SK-N-SH (cell line): ENCODE measurements at regions not wholly inside any gene's neighbourhood (a gene's known extent, or its start where the extent isn't known, plus 50 kb on each side); places are given as distances from the start of the nearest gene placed in this dataset.

Source experiments
- CTCF ChIA-PET: fragments of 300-600, 350-600 bp; formaldehyde crosslinking; extraction: SDS; loops from one replicate; lab custom pipeline; 2021; lab: Yijun Ruan, JAX
- POLR2A ChIA-PET: fragments of 350-600 bp; sonication (Branson Sonifier 250); formaldehyde crosslinking; extraction: SDS; loops from one replicate; lab custom pipeline; 2020; ENCODE audit warnings: antibody characterized with exemption, inconsistent platforms; lab: Yijun Ruan, JAX
- DNase-seq: peaks from one replicate; pipeline ENCODE4 v3.0.0; 2012
- H2AFZ ChIP-seq: fragments of 200-600 bp; sonication (generic); 2 replicates; pipeline ENCODE4 v1.8.1; 2016; ENCODE audit warnings: antibody characterized with exemption, mild to moderate bottlenecking, low read depth
- H3F3A ChIP-seq: fragments of 200-600 bp; sonication (generic); replicated peaks from 2 replicates; pipeline ENCODE3; 2016; ENCODE audit warnings: antibody characterized with exemption, mild to moderate bottlenecking; ENCODE audit not compliant: insufficient read depth
- H3K27ac ChIP-seq, 2 experiments: fragments of 200-500 bp in 1 of 2; fragments of 200-600 bp in 1 of 2; sonication (Bioruptor generic) in 1 of 2; sonication (generic), shearing (Covaris generic) in 1 of 2; 2 replicates each; pipeline versions ENCODE4 v1.5.1 to v1.6.1; 2014 to 2016; ENCODE audit warnings: low read depth in 2 of 2, inconsistent platforms in 1 of 2, low read length in 1 of 2, mild to moderate bottlenecking in 1 of 2, mixed read lengths in 1 of 2
- H3K27me3 ChIP-seq: fragments of 200-600 bp; sonication (generic), shearing (Covaris generic); 2 replicates; pipeline ENCODE4 v1.6.1; 2016; ENCODE audit warnings: mixed run types; ENCODE audit not compliant: insufficient read depth
- H3K36me3 ChIP-seq, 2 experiments: fragments of 200-500 bp in 1 of 2; fragments of 200-600 bp in 1 of 2; sonication (Bioruptor generic) in 1 of 2; sonication (generic) in 1 of 2; replicated peaks in 1 of 2; 2 replicates each; pipeline versions ENCODE3 to v1.5.1; 2014 to 2016; ENCODE audit warnings: low read length in 1 of 2, mild to moderate bottlenecking in 1 of 2; ENCODE audit not compliant: insufficient read depth in 2 of 2, control insufficient read depth in 1 of 2
- H3K4me1 ChIP-seq, 2 experiments: fragments of 200-500 bp in 1 of 2; fragments of 200-600 bp in 1 of 2; sonication (Bioruptor generic) in 1 of 2; sonication (generic), shearing (Covaris generic) in 1 of 2; 2 replicates each; pipeline versions ENCODE4 v1.5.1 to v1.6.1; 2014 to 2016; ENCODE audit warnings: low read depth in 1 of 2, low read length in 1 of 2, mixed run types in 1 of 2; ENCODE audit not compliant: insufficient read depth in 2 of 2, control insufficient read depth in 1 of 2
- H3K4me2 ChIP-seq: fragments of 200-600 bp; sonication (generic), shearing (Covaris generic); 2 replicates; pipeline ENCODE4 v1.6.1; 2017; ENCODE audit warnings: mixed run types
- H3K4me3 ChIP-seq, 2 experiments: fragments of 200-500 bp in 1 of 2; fragments of 200-600 bp in 1 of 2; sonication (Bioruptor generic) in 1 of 2; sonication (generic), shearing (Covaris generic) in 1 of 2; 2 replicates each; pipeline versions ENCODE4 v1.5.1 to v1.8.1; 2014 to 2016; ENCODE audit warnings: low read depth in 2 of 2, inconsistent platforms in 1 of 2, low read length in 1 of 2, mild to moderate bottlenecking in 1 of 2, mixed read lengths in 1 of 2, moderate library complexity in 1 of 2
- H3K79me2 ChIP-seq: fragments of 200-600 bp; sonication (generic); 2 replicates; pipeline ENCODE4 v1.8.1; 2017; ENCODE audit warnings: mild to moderate bottlenecking; ENCODE audit not compliant: insufficient read depth
- H3K9ac ChIP-seq: fragments of 200-600 bp; sonication (generic); 2 replicates; pipeline ENCODE4 v1.6.1; 2017; ENCODE audit warnings: mixed run types
- H3K9me2 ChIP-seq: fragments of 200-600 bp; sonication (generic); 2 replicates; pipeline ENCODE4 v1.6.1; 2017; ENCODE audit warnings: mixed run types
- H3K9me3 ChIP-seq: fragments of 200-600 bp; sonication (generic); 2 replicates; pipeline ENCODE4 v1.6.1; 2017; ENCODE audit warnings: mixed run types, mild to moderate bottlenecking, moderate library complexity
- H4K20me1 ChIP-seq: fragments of 200-600 bp; sonication (generic); 2 replicates; pipeline ENCODE4 v1.6.1; 2017; ENCODE audit warnings: mild to moderate bottlenecking, mixed run types; ENCODE audit not compliant: insufficient read depth
- CHD2 ChIP-seq: fragments of 150-350 bp; IDR thresholded peaks from 2 replicates; pipeline ENCODE4 v1.6.1; 2018; ENCODE audit warnings: low read length; ENCODE audit not compliant: partially characterized antibody
- ELF1 ChIP-seq: IDR thresholded peaks from 2 replicates; pipeline ENCODE4 v1.4.0; 2012
- EP300 ChIP-seq, 2 experiments: IDR thresholded peaks; 2 replicates each; pipeline versions ENCODE4 v1.4.0 to v1.6.1; 2012; ENCODE audit warnings: borderline replicate concordance in 1 of 2, low read depth in 1 of 2, low read length in 1 of 2
- EZH2phosphoT487 ChIP-seq: fragments of 200-600 bp; sonication (generic); IDR thresholded peaks from 2 replicates; pipeline ENCODE4 v1.6.1; 2017; ENCODE audit warnings: low read depth, mixed run types, mild to moderate bottlenecking, antibody characterized with exemption, moderate library complexity, borderline replicate concordance
- FOSL2 ChIP-seq: IDR thresholded peaks from 2 replicates; pipeline ENCODE4 v1.4.0; 2012; ENCODE audit warnings: low read depth, mild to moderate bottlenecking, moderate library complexity, borderline replicate concordance
- GABPA ChIP-seq: IDR thresholded peaks from 2 replicates; pipeline ENCODE4 v1.4.0; 2012; ENCODE audit warnings: low read depth, mild to moderate bottlenecking
- GATA2 ChIP-seq: sonication (generic); formaldehyde crosslinking; IDR thresholded peaks from 2 replicates; pipeline ENCODE4 v1.5.0; 2020; ENCODE audit warnings: mild to moderate bottlenecking, missing genetic modification reagents
- JUND ChIP-seq: IDR thresholded peaks from 2 replicates; pipeline ENCODE4 v1.4.0; 2012
- MEF2A ChIP-seq: IDR thresholded peaks from 2 replicates; pipeline ENCODE4 v1.4.0; 2012; ENCODE audit warnings: low read depth, borderline replicate concordance
- PBX3 ChIP-seq: IDR thresholded peaks from 2 replicates; pipeline ENCODE4; 2012
- REST ChIP-seq: IDR thresholded peaks from 2 replicates; pipeline ENCODE4 v1.6.1; 2012; ENCODE audit warnings: mild to moderate bottlenecking, low read depth, low read length, moderate library complexity
- SMC3 ChIP-seq: IDR thresholded peaks from 2 replicates; pipeline ENCODE4 v1.6.1; 2012; ENCODE audit warnings: low read depth, low read length, improper control_type of control experiment
- TEAD4 ChIP-seq: IDR thresholded peaks from 2 replicates; pipeline ENCODE4 v1.4.0; 2012; ENCODE audit warnings: mild to moderate bottlenecking, borderline replicate concordance; ENCODE audit not compliant: insufficient read depth
- USF2 ChIP-seq: fragments of 150-350 bp; IDR thresholded peaks from 2 replicates; pipeline ENCODE4 v1.6.1; 2017; ENCODE audit warnings: antibody characterized with exemption, low read length, low read depth, borderline replicate concordance
- WGBS: methylation state at CpG from one replicate; pipeline ENCODE4 v1.1.6; 2017; ENCODE audit warnings: low lambda C conversion rate; 5-methylcytosine and 5-hydroxymethylcytosine counted together

GRCh38 chr1:80064524-80064923 is 1058.0 kb upstream of the ADGRL4 start:
- no peak overlapping the region for H2AFZ ChIP-seq
- H3K79me2 ChIP-seq = no peaks in the 10 kb centered on the region
- TF ChIP-seq TEAD4 (no peak), JUND (0 out of 2 replicates have a peak, but pooled peaks have one; percentile 4)
- no peak for DNase-seq
- ChIA-PET CTCF (interaction anchor here (0.7 kb wide), 1 partner anchor 10 kb away, joined by 3 read pairs; no protein-coding TSS in a partner anchor), POLR2A (no interaction called here)
- H3K9me2 ChIP-seq = no peaks in the 10 kb centered on the region; the same call in 1 of the 2 replicates
- no peak overlapping the region for H3K4me2 ChIP-seq
- 59% methylated on average over 2 of the region's 2 CpGs for WGBS
- peaks cover 0 to 6% of the 10 kb centered on the region in 2 experiments; a peak in 2 of 4 replicates for H3K4me1 ChIP-seq
- no peak overlapping the region for H3K4me3 ChIP-seq
- no peaks in the 10 kb centered on the region for H3F3A ChIP-seq
- H3K27ac ChIP-seq = no peak overlapping the region
- H3K9ac ChIP-seq = no peak overlapping the region
- H4K20me1 ChIP-seq = no peaks in the 10 kb centered on the region
- no peaks in the 10 kb centered on the region for H3K27me3 ChIP-seq
- H3K36me3 ChIP-seq = no peaks in the 10 kb centered on the region
- H3K9me3 ChIP-seq = no peaks in the 10 kb centered on the region

GRCh38 chr1:80059940-80060339 is 1053.4 kb upstream of the ADGRL4 start:
- Histone ChIP-seq H3K4me3 (no peak overlapping the region; a peak in 1 of 4 replicates), H3K4me1 (no peaks in the 10 kb centered on the region), H3K9ac (no peak overlapping the region), H2AFZ (no peak overlapping the region), H3K27me3 (no peaks in the 10 kb centered on the region), H3K9me2 (no peaks in the 10 kb centered on the region; the same call in 1 of the 2 replicates), H3K4me2 (no peak overlapping the region), H3K36me3 (no peaks in the 10 kb centered on the region), H4K20me1 (no peaks in the 10 kb centered on the region), H3K9me3 (no peaks in the 10 kb centered on the region; the same call in 1 of the 2 replicates), H3F3A (no peaks in the 10 kb centered on the region), H3K27ac (no peak overlapping the region), H3K79me2 (no peaks in the 10 kb centered on the region)
- DNase-seq = no peak
- WGBS = 81% methylated on average over 4 of the region's 4 CpGs
- TF ChIP-seq EP300 (IDR thresholded peaks at IDR 0.05; ENCODE audit: borderline replicate concordance in 1 of 2, low read depth in 1 of 2, low read length in 1 of 2) (no peak), PBX3 (no peak), ELF1 (no peak), FOSL2 (no peak), EZH2phosphoT487 (no peak), GATA2 (CRISPR knock-in tag) (no peak), MEF2A (no peak), USF2 (no peak), REST (no peak), SMC3 (no peak), GABPA (no peak), CHD2 (no peak)
- POLR2A ChIA-PET = no interaction called here
- CTCF ChIA-PET = no interaction called here
